PC-3 (cell line): ENCODE measurements at regions not wholly inside any gene's neighbourhood (a gene's known extent, or its start where the extent isn't known, plus 50 kb on each side); places are given as distances from the start of the nearest gene placed in this dataset.

Source experiments
- ATAC-seq: fragments of 200-7000 bp; cut with Tn5 transposase; 2 replicates; pipeline ENCODE4 v1.9.1; 2020; ENCODE audit warnings: mild to moderate bottlenecking, moderate library complexity
- BruUV-seq: library from RNA; stranded (reverse); fragments of 400-500 nt; replicated peaks from 2 replicates; lab custom pipeline; 2021; lab: Mats Ljungman, UMichigan
- CTCF ChIA-PET: fragments of 300-600 bp; sonication (Branson Sonifier 250); formaldehyde crosslinking; loops from one replicate; lab custom pipeline; 2022; ENCODE audit warnings: antibody characterized with exemption; lab: Charles Lee
- POLR2A ChIA-PET: fragments of 300-600 bp; sonication (Branson Sonifier 250); formaldehyde crosslinking; loops from one replicate; lab custom pipeline; 2022; ENCODE audit warnings: antibody characterized with exemption; ENCODE audit not compliant: unreplicated experiment; lab: Charles Lee
- DNase-seq: peaks from one replicate; pipeline ENCODE4 v3.0.0-alpha.2; 2015
- H2AFZ ChIP-seq: fragments of 300-600 bp; sonication (generic); 2 replicates; pipeline ENCODE4 v1.6.0; 2016; ENCODE audit warnings: antibody characterized with exemption, low read length
- H3F3A ChIP-seq: fragments of 300-600 bp; sonication (generic); one replicate; pipeline ENCODE4 v1.6.0; 2017; ENCODE audit warnings: antibody characterized with exemption, low read length, control low read depth, mild to moderate bottlenecking; ENCODE audit not compliant: unreplicated experiment
- H3K27ac ChIP-seq: fragments of 300-600 bp; sonication (generic); 2 replicates; pipeline ENCODE4 v1.5.1; 2016; ENCODE audit warnings: mild to moderate bottlenecking, low read length
- H3K27me3 ChIP-seq: fragments of 300-600 bp; sonication (generic); 2 replicates; pipeline ENCODE4 v1.6.1; 2016; ENCODE audit warnings: low read length, mixed read lengths
- H3K36me3 ChIP-seq: fragments of 300-600 bp; sonication (generic); 2 replicates; pipeline ENCODE4 v1.6.1; 2016; ENCODE audit warnings: low read depth, mixed run types, low read length, mixed read lengths
- H3K4me1 ChIP-seq: fragments of 300-600 bp; sonication (generic); 2 replicates; pipeline ENCODE4 v1.5.1; 2016; ENCODE audit warnings: low read length; ENCODE audit not compliant: insufficient read depth
- H3K4me2 ChIP-seq: fragments of 300-600 bp; sonication (generic); 2 replicates; pipeline ENCODE4 v1.6.0; 2016; ENCODE audit warnings: low read length
- H3K4me3 ChIP-seq: fragments of 300-600 bp; sonication (generic); 2 replicates; pipeline ENCODE4 v1.5.1; 2016; ENCODE audit warnings: mild to moderate bottlenecking, low read length, mixed read lengths
- H3K79me2 ChIP-seq: fragments of 300-600 bp; sonication (generic); 2 replicates; pipeline ENCODE4 v1.6.1; 2017; ENCODE audit warnings: low read length, mixed read lengths
- H3K9ac ChIP-seq: fragments of 300-600 bp; sonication (generic); 2 replicates; pipeline ENCODE4 v1.6.0; 2016; ENCODE audit warnings: mild to moderate bottlenecking, low read length
- H3K9me2 ChIP-seq: fragments of 300-600 bp; sonication (generic); replicated peaks from 2 replicates; pipeline ENCODE4 v1.6.1; 2016; ENCODE audit warnings: mixed run types, low read length, mixed read lengths
- H3K9me3 ChIP-seq: fragments of 300-600 bp; sonication (generic); 2 replicates; pipeline ENCODE4 v1.6.1; 2016; ENCODE audit warnings: low read length, mixed read lengths
- H4K20me1 ChIP-seq: fragments of 300-600 bp; sonication (generic); 2 replicates; pipeline ENCODE4 v1.6.1; 2016; ENCODE audit warnings: low read length, mixed read lengths
- CTCF ChIP-seq: fragments of 300-600 bp; sonication (generic); conservative IDR thresholded peaks from 2 replicates; pipeline ENCODE4 v1.5.1; 2017; ENCODE audit warnings: antibody characterized with exemption, low read depth, mild to moderate bottlenecking, low read length
- EZH2 ChIP-seq: fragments of 300-600 bp; sonication (generic); IDR thresholded peaks from one replicate; pipeline ENCODE4 v1.6.1; 2017; ENCODE audit warnings: antibody characterized with exemption, mild to moderate bottlenecking, low read length; ENCODE audit not compliant: unreplicated experiment
- EZH2phosphoT487 ChIP-seq: fragments of 300-600 bp; sonication (generic); IDR thresholded peaks from 2 replicates; pipeline ENCODE4 v1.6.1; 2018; ENCODE audit warnings: mild to moderate bottlenecking, antibody characterized with exemption, low read length, borderline replicate concordance
- intact Hi-C: fragments of 100-400 bp; cut with micrococcal nuclease; formaldehyde crosslinking; loops from 2 replicates; pipeline ENCODE4 v1.9.0; 2023

GRCh38 chr9:115456515-115456914 is 338.6 kb upstream of the TNC start:
- ChIA-PET POLR2A (no interaction called here), CTCF (no interaction called here)
- Histone ChIP-seq H4K20me1 (no peaks in the 10 kb centered on the region), H3K4me1 (no peaks in the 10 kb centered on the region), H3K4me2 (no peak overlapping the region), H3K27me3 (no peaks in the 10 kb centered on the region), H3K4me3 (no peak overlapping the region), H2AFZ (no peak overlapping the region), H3K9ac (no peak overlapping the region), H3K27ac (no peak overlapping the region), H3K9me3 (no peaks in the 10 kb centered on the region), H3K9me2 (no peaks in the 10 kb centered on the region), H3K79me2 (no peaks in the 10 kb centered on the region), H3F3A (no peaks in the 10 kb centered on the region), H3K36me3 (no peaks in the 10 kb centered on the region)
- intact Hi-C loops: loop anchor here (10.0 kb wide), 1 partner anchor 52 kb away; no protein-coding TSS in a partner anchor
- ATAC-seq (no peak), DNase-seq (no peak)
- BruUV-seq: no TSS peak
- TF ChIP-seq EZH2: no peak
- TF ChIP-seq CTCF: no peak
- TF ChIP-seq EZH2phosphoT487: no peak

- Histone ChIP-seq H3K9ac (no peak overlapping the region), H3K4me2 (no peak overlapping the region), H3K9me3 (no peaks in the 10 kb centered on the region), H3K4me3 (no peak overlapping the region), H3K27me3 (no peaks in the 10 kb centered on the region), H3K9me2 (no peaks in the 10 kb centered on the region), H4K20me1 (no peaks in the 10 kb centered on the region), H3K79me2 (no peaks in the 10 kb centered on the region), H3F3A (no peaks in the 10 kb centered on the region), H3K27ac (no peak overlapping the region), H2AFZ (no peak overlapping the region), H3K36me3 (no peaks in the 10 kb centered on the region), H3K4me1 (no peaks in the 10 kb centered on the region)
- POLR2A ChIA-PET: no interaction called here
- DNase-seq: no peak
- no TSS peak for BruUV-seq
- intact Hi-C loops: no loop called here
- ATAC-seq: no peak
- CTCF ChIA-PET: no interaction called here
- no peak for TF ChIP-seq EZH2
- TF ChIP-seq CTCF: no peak
- no peak for TF ChIP-seq EZH2phosphoT487
These were observed 343.3 kb upstream of the TNC start for GRCh38 chr9:115461280-115461679.

GRCh38 chr9:115462623-115463022 is 344.7 kb upstream of the TNC start:
- no peaks in the 10 kb centered on the region for H3F3A ChIP-seq
- no peaks in the 10 kb centered on the region for H4K20me1 ChIP-seq
- H3K9ac ChIP-seq: no peak overlapping the region
- POLR2A ChIA-PET: no interaction called here
- H3K36me3 ChIP-seq: no peaks in the 10 kb centered on the region
- H2AFZ ChIP-seq: no peak overlapping the region
- H3K9me3 ChIP-seq: no peaks in the 10 kb centered on the region
- no peaks in the 10 kb centered on the region for H3K79me2 ChIP-seq
- DNase-seq: no peak
- H3K9me2 ChIP-seq: no peaks in the 10 kb centered on the region
- H3K27me3 ChIP-seq: no peaks in the 10 kb centered on the region
- no peak overlapping the region for H3K4me2 ChIP-seq
- BruUV-seq: no TSS peak
- CTCF ChIA-PET: no interaction called here
- ATAC-seq: no peak
- intact Hi-C loops: no loop called here
- H3K4me1 ChIP-seq: no peaks in the 10 kb centered on the region
- TF ChIP-seq EZH2phosphoT487 (no peak), CTCF (no peak), EZH2 (no peak)
- no peak overlapping the region for H3K27ac ChIP-seq
- H3K4me3 ChIP-seq: no peak overlapping the region
